AG04450 (cell line): ENCODE measurements at regions not wholly inside any gene's neighbourhood (a gene's known extent, or its start where the extent isn't known, plus 50 kb on each side); places are given as distances from the start of the nearest gene placed in this dataset.

ENCODE experiments used
- CTCF ChIA-PET: fragments of 300-600, 350-600 bp; formaldehyde crosslinking; extraction: SDS; loops from one replicate; lab custom pipeline; 2022; ENCODE audit warnings: antibody characterized with exemption, inconsistent platforms; lab: Charles Lee
- POLR2A ChIA-PET: fragments of 350-600 bp; formaldehyde crosslinking; extraction: SDS; loops from one replicate; lab custom pipeline; 2021; ENCODE audit warnings: antibody characterized with exemption, inconsistent platforms; lab: Yijun Ruan, JAX
- DNase-seq: peaks from one replicate; pipeline ENCODE4 v3.0.0-alpha.2; 2011; ENCODE audit warnings: low read depth, low spot score
- H3K27ac ChIP-seq: one replicate; pipeline ENCODE4 v1.5.1; 2012; ENCODE audit warnings: low read depth, low read length, control low read depth
- H3K27me3 ChIP-seq: one replicate; pipeline ENCODE4 v1.6.0; 2012; ENCODE audit warnings: low read length; ENCODE audit not compliant: control insufficient read depth, insufficient read depth
- H3K4me3 ChIP-seq: 2 replicates; pipeline ENCODE4 v1.5.1; 2011; ENCODE audit warnings: mild to moderate bottlenecking, low read depth, low read length, control low read depth
- H3K9me3 ChIP-seq: 2 replicates; pipeline ENCODE4 v1.5.1; 2012; ENCODE audit warnings: low read length; ENCODE audit not compliant: control insufficient read depth, insufficient read depth
- CTCF ChIP-seq: IDR thresholded peaks from 2 replicates; pipeline ENCODE4 v1.5.1; 2011; ENCODE audit warnings: low read depth, low read length, control low read depth, inconsistent platforms

GRCh38 chr9:1530696-1531095 lies 480.5 kb downstream of the DMRT2 start:
- ChIA-PET CTCF (no interaction called here), POLR2A (no interaction called here)
- no peak for DNase-seq
- no peak overlapping the region for H3K27ac ChIP-seq
- no peak overlapping the region for H3K4me3 ChIP-seq
- H3K9me3 ChIP-seq, result peaks cover 8% of the 10 kb centered on the region; the same call in 1 of the 2 replicates
- TF ChIP-seq CTCF, result no peak
- H3K27me3 ChIP-seq, result no peaks in the 10 kb centered on the region

GRCh38 chr9:1531424-1531823 lies 481.3 kb downstream of the DMRT2 start:
- no peaks in the 10 kb centered on the region for H3K27me3 ChIP-seq
- TF ChIP-seq CTCF, result no peak
- POLR2A ChIA-PET, result no interaction called here
- H3K4me3 ChIP-seq, result no peak overlapping the region
- peaks cover 5% of the 10 kb centered on the region; the same call in 1 of the 2 replicates for H3K9me3 ChIP-seq
- no peak overlapping the region for H3K27ac ChIP-seq
- CTCF ChIA-PET, result no interaction called here
- no peak for DNase-seq

- no peak for DNase-seq
- no peak overlapping the region for H3K4me3 ChIP-seq
- no peak for TF ChIP-seq CTCF
- ChIA-PET POLR2A (no interaction called here), CTCF (no interaction called here)
- H3K27ac ChIP-seq, result no peak overlapping the region
- H3K9me3 ChIP-seq, result peaks cover 7% of the 10 kb centered on the region; the same call in 1 of the 2 replicates
- H3K27me3 ChIP-seq, result no peaks in the 10 kb centered on the region
These were observed 482.0 kb downstream of the DMRT2 start for GRCh38 chr9:1532171-1532570.

- ChIA-PET POLR2A (no interaction called here), CTCF (no interaction called here)
- no peak for DNase-seq
- peaks cover 4% of the 10 kb centered on the region; the same call in 1 of the 2 replicates for H3K9me3 ChIP-seq
- no peak overlapping the region for H3K27ac ChIP-seq
- H3K27me3 ChIP-seq, result no peaks in the 10 kb centered on the region
- no peak overlapping the region for H3K4me3 ChIP-seq
- no peak for TF ChIP-seq CTCF
These were observed 480.1 kb upstream of the SMARCA2 start for GRCh38 chr9:1535051-1535450.

GRCh38 chr9:1535599-1535998 lies 479.5 kb upstream of the SMARCA2 start:
- Histone ChIP-seq H3K9me3 (peaks cover 4% of the 10 kb centered on the region; the same call in 1 of the 2 replicates), H3K27ac (no peak overlapping the region), H3K27me3 (no peaks in the 10 kb centered on the region), H3K4me3 (no peak overlapping the region)
- DNase-seq, result no peak
- CTCF ChIA-PET, result no interaction called here
- POLR2A ChIA-PET, result no interaction called here
- TF ChIP-seq CTCF, result no peak
